ENCODE measurements at regions not wholly inside any gene's neighbourhood (a gene's known extent, or its start where the extent isn't known, plus 50 kb on each side); places are given as distances from the start of the nearest gene placed in this dataset.

DNA sequence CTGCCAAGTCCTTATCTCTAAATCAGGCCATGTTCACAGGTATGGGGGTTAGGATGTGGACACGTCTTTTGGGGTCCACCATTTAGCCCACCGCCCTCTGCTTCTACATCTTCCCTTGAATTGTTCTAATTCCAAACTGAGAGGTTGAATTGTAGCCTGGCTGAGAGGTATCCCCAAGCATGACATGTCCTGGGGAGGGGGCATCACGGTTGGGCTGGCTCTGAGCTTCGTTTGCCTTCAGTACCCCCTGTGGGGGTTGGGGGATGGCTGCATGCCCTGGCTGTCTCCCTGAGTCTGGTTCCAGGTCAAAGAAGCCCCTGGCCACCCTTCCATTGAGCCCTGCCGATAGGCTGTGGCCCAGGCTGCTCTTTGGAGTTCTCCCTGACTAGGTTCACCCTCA lies 204.6 kb downstream of the GLRX3 start:
- TF ChIP-seq EZH2phosphoT487 (IDR thresholded peaks at IDR 0.05; ENCODE audit: low read depth) (no peak), CTCF (IDR thresholded peaks at IDR 0.05; ENCODE audit: low read depth, low read length) (no peak)

All from OCI-LY3 (cell line).